AG08395 (cell line): ENCODE measurements at regions not wholly inside any gene's neighbourhood (a gene's known extent, or its start where the extent isn't known, plus 50 kb on each side); places are given as distances from the start of the nearest gene placed in this dataset.

Experiments used
- DNase-seq: peaks from one replicate; pipeline ENCODE4 v3.0.0; 2012; ENCODE audit warnings: mixed read lengths, low spot score

DNA sequence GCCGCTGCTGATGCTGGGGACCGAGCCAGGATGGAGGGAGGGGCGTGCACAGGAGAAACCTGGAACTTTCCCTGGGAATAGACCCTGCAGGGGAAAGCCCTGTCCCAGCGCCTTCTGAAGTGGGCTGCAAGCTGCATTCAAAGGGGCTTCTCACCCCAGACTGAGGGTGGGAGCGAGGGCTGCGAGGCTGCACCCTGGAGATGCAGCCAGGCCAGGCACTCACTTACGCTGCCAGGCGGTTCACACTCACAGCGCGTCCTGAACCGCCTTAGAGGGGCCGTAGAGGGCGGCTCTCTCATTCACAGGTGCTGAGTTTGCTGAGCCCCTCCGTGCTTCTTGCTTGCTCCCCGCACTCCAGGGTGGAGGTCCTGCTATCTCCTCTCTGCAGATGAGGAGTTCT, 208.5 kb upstream of the C14orf180 start:
- DNase-seq = no peak

DNA sequence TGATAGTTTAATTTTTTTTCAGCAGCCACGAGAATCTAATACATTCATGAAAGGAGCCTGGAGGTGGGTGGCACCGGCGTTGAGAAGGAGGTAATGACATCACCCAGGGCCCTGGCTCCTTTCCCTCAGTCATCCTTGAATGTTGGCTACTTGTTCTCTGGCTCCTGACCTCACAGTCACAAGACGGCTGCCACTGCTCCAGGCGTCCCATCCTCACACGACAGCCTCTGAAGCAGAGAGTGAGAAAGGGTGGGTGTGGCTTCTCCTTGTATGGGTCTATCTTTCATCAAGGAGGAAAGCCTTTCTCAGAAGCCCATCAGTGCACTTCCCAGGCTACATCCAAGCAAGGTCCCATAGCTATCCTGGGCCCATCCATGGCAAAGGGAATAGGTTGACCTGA, 207.6 kb upstream of the C14orf180 start:
- DNase-seq = no peak

DNA sequence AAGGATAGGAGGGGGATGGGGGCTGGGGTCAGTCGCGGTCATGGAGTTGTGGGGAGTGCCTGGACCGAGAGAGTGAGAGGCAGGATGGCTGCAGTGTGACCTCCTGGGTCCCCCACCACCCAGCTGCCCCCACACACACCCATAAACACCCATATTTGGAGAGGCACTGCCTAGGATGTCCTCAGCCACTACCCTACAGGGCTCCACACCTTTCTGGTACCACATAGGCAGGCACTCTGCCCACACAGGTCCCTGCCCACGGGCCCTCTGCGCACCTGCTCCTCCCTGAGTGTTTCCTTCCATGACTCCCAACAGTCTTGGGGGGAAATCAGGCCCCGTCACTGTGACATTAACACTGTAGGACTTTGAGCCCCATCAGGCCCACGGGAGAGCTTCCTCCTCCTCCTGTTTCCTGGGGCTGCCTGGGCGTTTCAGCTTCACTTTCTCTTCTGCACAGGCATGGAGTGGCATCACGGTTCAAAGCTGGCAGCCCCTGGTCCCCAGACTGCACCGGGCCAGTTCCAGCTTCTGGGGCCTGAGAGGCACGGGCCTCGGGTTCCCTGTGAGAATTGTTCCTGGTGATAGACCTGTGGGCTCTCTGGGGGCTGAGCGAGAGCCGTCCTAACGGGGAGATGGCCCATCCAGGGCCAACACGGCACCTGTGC, 207.0 kb upstream of the C14orf180 start:
- no peak for DNase-seq

DNA sequence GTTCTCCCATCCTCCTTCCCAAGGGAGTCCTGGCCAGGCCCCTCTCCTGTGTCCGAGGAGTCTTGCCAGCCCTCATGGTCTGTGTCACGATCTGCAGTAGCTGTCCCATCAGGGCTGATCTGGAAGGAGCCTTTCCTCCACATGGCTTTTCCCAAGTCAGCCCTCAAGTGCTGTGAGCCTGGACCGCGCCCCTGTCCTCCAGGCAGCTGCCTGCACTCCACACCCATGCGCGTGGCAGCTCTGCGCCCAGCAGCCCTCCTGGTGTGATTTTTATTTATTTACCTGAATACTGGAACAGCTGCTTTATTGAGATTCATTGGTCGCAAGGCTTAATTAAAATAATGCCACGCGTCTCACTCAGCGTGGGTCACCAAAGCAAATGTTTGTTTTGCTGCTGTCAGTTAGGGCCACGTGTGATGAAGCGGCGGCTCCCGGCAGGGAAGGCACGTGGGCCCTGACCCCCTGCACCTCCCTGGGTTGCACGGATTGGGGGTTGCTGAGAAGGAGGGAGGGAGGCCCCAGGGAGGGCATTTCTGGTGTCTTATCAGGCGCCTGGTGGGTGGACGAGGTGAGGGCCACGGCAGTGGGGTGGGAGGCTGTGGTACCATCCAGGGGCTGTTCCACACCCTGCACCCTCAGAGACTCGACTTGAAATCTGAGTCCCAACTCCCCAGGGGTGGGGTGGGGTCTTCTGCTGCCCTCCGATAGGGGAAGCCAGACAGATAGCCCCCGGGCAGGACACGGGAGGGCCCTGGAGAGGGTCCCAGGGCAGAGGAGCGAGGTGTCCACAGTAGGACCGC, 206.3 kb upstream of the C14orf180 start:
- no peak for DNase-seq

DNA sequence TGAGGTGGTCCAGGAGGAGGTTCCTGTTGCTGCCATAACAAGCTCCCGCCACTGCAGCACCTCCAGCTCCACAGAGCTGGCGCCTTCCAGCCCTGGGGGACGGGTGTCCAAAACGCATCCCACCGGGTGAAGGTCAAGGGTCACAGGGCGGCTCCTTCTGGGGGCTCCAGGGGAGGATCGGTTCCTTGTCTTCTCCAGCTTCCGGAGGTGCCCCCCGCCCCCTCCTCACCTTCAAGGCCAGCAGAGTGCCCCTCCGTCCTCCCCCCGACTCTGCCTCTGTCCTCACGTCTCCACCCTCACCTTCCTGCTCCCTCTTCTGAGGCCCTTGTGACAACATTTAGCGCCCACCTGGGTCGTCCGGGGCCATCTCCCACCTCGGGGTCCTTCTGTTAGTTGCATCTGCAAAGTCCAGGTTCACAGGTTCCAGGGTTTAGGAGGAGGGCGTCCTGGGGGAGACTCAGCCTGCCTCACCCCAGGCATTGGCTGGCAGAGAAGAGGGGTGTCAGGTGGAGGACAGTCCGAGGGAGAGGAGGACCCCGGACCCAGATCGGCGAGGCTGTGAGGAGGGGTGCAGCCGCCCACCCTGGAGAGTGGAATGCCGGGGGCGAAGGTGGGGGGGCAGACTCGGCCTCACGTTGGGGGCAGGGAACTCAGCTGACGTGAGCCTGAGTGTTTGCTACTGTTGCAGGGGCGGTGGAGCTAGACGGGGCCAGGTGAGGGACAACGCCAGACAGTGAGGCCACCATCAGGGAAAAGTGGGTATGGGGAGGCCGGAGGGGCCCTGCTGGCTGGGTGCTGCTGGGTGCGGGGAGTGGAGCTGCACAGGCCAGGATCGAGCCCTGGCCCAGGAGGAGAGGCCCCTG, 205.5 kb upstream of the C14orf180 start:
- no peak for DNase-seq

DNA sequence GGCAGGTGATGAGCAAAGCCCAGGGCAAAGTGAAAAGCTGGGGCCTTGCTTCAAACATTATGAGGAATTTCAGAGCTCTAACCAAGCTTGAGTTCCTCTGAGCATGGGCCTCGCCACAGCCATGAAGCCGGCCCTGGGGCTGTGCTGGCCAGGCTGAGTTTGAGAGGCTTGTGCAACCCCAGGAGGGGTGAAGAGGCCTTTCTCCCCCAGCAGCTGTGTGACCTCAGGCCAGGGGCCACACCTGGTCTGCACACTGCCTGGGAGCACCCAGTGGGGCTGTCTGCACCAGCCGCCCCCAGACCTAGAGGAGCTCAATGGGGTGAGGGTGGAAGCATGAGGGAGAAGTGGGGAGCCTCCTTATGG, 204.9 kb upstream of the C14orf180 start:
- DNase-seq = no peak

DNA sequence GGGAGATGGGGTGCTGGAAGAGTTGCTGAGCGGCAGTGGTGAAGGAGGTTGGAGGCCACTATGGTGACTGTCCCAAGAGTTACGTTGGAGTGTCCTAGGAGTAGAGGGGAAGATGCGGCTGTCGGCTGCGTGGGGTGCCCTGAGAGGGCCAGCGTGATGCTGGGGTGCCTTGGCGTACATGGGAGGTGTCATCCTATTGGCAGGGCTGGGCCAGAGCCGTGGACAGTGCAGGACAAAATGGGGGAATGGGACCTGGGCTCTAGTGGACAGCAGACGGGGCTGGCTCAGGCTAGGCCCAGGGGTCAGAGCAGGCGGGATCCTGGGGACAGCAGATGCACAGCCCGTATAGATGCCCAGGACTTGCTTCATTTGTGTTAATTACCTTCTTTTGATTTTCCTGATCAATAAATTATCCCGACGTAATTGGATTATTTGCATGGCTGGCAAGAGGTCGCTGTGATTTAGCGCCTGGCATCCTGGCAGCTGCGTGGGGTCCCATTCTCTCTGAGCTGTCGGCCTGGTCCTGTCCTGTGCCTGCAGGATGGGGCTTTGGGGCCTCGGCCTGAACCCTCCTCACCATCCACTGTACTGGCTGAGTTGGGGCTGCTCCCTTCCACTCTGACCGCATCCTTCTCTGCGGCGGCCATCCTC, 203.9 kb upstream of the C14orf180 start:
- DNase-seq = no peak

DNA sequence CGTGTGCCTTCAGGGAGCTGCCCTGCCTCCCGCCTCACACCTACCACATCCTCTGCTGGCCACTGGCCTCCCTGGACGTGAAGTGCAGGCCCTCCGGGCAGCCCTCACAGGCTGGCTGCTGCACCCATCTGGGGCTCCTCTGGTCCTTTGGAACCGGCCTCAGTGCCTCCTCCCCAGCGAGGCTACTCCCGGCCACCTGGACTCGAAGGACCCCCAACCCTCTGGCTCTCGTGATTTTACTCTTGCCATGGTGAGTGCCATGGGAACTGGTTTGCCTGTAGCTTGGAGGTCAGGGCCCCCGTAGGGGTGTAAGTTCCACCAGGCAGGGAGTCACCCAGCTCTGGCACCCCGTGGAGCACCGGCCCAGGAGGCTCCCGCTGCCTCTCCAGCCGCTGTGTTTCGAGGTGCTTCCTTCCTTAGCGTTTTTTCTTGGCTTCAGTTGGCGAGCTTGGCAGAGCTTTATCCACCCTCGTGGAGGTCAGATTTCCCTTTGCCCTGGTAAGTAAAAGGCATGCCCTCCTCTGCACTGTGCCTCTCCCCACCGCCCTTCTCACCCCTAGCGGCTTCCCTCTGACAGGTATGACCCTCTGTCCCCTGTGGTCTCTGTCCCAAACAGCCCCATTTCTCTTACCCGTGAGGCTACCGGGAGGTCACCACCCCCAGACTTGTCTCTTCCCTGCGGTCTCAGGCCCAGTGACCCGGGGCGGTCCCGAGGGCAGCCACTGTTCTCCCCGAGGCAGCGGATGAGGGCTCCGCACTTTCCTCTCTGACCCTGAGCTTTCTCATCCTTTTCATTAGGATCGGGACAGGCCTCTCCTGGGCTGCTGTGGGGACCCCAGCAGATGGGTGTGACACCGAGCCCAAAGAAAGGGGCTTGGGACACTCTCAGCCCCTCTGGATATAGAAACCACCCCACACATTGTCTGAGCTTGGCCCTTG, 203.1 kb upstream of the C14orf180 start:
- no peak for DNase-seq

DNA sequence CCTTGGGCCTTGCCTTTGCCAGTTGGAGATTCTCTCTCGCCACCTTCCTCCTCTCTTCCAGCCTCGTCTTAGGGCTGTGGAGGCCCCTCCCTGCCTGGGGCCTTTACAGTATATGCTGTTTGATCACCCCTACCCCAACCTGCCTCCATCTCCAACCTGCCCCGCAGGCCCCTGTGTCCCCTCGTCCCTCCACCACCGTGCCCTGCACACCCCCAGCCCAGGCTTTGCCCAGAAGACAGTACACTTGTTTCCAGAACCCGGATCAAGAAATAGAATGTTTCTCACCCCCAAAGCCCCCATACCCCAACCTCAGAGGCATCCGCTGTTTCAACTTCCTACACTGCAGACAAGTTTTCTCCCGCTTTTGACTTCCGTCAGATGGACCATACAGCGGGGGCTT, 202.3 kb upstream of the C14orf180 start:
- no peak for DNase-seq

DNA sequence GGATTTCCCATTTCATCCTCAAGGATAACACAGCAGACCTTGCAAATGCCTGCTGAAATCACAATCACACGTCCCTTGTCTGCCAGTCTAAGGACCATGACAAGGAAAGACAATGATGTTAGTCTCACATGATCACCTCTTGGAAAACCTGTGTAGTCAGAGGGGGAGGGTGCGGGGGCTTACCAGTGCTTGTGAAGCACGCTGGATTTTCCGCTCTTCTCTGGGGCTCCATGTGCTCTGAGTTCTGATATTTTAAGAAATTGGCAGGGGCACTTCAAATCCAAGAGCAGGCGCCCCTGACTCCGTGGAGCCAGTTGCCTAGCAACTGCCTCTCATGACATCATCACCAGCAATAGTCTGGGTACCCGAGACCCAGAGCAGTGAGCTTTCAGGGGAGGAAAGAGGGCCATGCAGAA, 200.9 kb upstream of the C14orf180 start:
- no peak for DNase-seq

DNA sequence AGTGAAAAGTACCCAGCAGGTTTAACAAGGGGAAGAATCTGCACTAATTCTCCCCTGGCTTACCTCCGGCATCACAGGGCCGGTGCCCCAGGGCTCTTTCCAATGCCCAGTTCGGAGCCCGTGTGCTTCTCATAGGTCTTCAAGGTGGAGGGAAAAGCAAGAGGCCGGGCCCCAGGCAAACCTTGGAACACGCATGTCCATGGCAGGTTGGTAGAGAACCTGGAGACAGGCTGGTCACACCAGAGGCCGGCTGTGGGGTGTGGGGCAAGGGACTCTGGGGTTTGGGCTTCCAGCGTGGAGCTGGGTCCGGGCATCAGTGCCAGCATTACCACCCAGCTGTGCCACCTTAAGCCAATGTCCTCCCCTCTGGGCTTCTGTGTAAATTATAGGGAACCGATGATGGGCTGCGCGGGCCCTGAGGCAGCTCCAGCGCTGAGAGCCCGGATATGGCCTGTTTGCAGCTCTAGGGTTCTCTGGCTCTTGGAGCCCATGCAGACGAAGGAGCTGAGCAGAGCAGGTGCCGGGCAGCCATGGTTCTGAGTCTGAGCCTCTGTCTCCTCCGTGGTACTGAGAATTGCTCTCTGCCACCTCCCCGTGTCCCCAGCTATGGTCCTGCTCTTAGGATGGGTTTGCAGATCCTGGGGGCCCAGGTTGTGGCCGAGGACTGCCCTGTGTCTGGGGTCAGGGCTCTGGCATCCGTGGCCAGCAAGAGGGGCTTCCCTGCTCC, 197.0 kb upstream of the C14orf180 start:
- no peak for DNase-seq

DNA sequence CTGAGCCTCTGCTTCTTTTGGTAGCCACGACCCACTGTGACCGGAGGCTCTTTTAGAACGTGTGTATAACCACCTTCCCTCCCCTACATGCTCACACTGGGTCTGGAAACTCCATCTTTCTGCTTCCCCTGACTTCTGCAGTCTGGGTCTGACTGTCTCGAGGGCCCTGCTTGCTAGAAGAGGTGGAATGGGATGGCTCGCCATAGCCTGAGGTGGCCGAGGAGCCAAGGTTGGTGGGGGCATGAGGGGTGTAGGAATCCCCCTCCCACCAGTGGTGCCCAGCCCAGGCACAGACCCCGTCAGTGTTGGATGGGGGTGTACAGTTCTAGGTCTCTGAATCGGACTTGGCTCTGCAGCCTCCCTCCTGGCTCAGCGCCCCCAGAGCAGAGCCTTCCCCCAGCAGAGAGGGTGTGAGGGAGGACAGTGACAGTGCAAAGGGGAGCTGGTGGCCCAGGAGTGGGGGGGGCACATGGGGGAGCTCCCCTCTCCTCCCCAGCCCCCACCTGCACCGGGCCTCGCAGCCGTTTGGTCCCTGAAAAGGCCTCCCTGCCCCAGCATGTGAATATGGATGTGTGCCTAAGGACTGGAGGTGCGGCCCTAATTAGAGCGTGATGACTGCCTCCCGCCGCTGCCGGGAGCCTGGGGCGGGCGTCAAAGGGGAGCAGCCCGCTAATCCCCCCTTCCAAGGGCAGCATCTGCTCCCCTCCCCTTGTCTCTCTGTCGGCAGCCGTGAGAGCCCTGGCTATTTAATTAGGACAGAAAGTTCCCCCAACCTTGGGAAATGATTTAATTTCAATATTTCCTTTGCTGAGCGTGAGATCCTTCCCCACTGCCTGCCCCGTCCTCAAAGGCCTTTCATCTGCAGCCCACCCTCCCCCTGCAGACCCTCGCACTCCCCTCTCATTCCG, 196.2 kb upstream of the C14orf180 start:
- DNase-seq = no peak

DNA sequence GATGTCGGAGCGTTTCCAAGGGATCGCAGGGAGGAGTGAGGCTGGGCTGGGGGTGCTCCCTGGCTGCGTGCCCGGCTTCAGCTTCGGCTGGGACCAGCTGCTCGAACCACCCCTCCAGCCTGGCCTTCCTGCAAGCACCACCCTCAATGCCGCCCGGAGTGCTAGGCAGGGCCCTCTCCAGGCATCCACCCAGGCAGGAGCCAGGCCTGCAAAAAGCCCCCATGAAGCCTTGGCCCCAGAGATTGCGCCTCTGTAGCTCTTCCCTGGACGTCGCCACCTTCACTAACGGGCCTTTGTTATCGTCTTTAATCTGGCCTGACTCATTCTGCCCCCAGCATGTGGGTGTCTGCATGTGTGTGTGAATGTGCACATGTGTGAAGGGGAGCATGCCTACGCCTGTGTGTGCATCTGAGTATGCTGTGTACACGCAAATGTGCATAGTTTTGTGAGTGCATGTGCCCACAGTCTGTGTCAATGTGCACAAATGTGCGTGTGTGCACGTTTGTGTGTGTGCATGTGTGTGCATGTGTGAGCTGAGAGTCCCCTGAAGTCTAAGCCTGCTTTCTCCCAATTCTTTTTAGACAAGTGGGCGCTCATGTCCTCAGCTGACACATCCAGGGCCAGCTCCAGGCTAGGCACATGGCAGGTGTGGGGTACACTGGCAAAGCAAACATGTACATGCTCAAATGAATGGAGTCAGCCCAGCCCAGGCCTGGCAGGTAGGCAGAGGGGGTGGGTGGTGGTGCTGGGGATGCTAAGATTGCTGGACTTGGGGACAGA, 195.4 kb upstream of the C14orf180 start:
- no peak for DNase-seq

DNA sequence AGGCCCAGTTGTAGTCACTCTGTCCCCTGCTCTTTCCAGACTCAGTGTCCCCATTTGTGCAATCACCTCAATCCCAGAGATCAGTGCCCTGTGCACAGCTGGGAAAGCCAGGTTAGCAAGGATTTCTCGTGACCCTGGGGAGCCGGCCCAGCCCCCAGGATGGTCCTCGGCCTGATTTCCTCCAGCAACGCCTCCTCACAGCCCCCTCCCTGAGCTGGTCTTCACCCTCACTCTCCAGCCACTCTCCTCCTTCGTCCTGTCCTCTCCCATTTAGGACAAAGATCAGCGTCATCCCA, 194.8 kb upstream of the C14orf180 start:
- DNase-seq = no peak

DNA sequence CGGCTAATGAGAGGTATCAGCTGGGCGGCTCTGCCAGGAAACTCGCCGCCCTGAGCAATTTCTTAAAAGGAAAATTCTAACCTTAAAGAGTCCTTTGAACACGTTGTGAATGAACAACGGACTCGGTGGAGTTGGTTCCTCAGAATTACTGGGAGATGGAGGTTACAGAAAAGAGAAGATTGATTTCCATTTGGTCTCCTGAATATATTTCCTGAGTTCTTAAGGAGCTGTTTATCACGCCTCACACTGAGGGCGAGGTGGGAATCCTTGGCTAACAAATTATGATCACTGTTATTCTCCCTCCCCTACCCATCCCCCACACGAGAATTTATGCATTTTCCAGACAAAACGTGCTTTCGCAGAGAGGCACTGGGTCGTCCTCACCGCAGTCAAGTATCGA, 194.5 kb upstream of the C14orf180 start:
- no peak for DNase-seq

DNA sequence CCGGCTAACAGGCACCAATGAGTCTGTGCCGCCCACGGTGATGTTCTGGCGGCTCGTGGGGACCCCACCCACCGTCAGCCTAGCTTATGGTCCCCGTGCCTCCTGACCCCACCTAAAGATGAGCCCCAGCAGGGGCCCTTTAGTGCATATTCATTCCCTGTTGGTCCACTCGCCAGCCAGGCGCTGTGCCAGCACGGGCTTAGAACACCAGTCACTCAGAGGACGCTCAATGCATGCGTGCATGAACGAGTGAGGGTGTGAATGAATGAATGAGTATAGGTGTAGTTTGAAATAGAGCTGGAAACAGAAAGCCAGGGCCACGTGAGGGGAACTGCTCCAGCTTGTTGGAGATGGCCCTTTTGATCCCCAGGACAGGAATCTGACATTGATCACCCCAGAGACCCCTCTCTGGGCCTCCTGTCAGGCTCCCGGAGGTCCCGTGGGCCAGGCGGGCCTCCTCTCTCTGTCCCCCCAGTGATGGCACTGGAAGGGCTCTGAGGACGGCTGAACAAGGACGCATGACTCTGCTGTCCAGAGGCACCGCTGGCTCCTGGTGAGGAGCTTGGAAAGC, 193.9 kb upstream of the C14orf180 start:
- no peak for DNase-seq

DNA sequence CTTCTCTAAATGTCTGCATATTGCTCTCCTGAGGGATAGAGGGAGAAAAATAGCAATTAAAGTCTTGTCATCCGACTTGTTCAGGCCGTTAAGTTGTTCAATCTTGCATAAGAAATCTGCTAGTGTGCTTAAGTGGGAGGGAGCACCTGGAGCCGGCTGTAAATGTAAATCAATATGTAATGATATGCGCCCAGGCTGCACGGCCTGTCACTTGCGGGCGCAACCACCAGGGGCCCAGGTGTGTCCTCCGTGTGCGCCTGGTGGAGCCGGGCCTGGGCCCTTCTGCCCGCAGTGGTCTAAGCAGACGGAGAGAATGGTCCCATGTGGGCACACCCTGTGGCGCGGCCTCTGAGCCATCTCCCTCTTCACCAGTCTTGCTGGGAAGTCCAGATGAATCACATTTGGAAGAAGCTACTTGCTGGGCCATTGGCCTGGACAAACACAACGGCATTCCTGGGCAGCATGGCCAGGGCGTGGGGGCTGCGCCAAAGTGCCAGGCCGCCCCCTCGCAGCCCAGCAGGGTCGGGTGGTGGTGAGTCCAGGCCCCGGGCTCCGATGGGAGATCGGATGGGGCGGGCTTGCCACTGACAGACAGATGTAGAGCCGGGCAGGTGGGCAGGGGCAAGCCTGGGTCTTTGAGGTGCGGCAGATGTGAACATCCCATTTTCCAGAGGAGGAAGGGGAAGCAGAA, 193.3 kb upstream of the C14orf180 start:
- no peak for DNase-seq
